HL-60 (cell line): ENCODE measurements at regions not wholly inside any gene's neighbourhood (a gene's known extent, or its start where the extent isn't known, plus 50 kb on each side); places are given as distances from the start of the nearest gene placed in this dataset.

Experiments used
- POLR2AphosphoS5 ChIP-seq: IDR thresholded peaks from 2 replicates; pipeline ENCODE4 v1.6.1; 2012; ENCODE audit warnings: low read depth
- SPI1 ChIP-seq: IDR thresholded peaks from 2 replicates; pipeline ENCODE4 v1.6.1; 2012; ENCODE audit warnings: low read depth, mild to moderate bottlenecking, borderline replicate concordance
- TF ChIP-seq, protein P1 (sequence below): IDR thresholded peaks from one replicate; pipeline ENCODE4 v1.5.1; 2011; ENCODE audit warnings: low read length, control low read depth, inconsistent platforms; ENCODE audit not compliant: insufficient read depth
- TF ChIP-seq, protein P2 (sequence below): IDR thresholded peaks from 2 replicates; pipeline ENCODE4 v1.6.1; 2012; ENCODE audit warnings: low read depth; ENCODE audit not compliant: insufficient replicate concordance

GRCh38 chr5:74290634-74291241 lies 349.8 kb downstream of the ENC1 start:
- TF ChIP-seq, protein P1, sequence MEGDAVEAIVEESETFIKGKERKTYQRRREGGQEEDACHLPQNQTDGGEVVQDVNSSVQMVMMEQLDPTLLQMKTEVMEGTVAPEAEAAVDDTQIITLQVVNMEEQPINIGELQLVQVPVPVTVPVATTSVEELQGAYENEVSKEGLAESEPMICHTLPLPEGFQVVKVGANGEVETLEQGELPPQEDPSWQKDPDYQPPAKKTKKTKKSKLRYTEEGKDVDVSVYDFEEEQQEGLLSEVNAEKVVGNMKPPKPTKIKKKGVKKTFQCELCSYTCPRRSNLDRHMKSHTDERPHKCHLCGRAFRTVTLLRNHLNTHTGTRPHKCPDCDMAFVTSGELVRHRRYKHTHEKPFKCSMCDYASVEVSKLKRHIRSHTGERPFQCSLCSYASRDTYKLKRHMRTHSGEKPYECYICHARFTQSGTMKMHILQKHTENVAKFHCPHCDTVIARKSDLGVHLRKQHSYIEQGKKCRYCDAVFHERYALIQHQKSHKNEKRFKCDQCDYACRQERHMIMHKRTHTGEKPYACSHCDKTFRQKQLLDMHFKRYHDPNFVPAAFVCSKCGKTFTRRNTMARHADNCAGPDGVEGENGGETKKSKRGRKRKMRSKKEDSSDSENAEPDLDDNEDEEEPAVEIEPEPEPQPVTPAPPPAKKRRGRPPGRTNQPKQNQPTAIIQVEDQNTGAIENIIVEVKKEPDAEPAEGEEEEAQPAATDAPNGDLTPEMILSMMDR = no peak
- no peak for TF ChIP-seq POLR2AphosphoS5
- TF ChIP-seq, protein P2, sequence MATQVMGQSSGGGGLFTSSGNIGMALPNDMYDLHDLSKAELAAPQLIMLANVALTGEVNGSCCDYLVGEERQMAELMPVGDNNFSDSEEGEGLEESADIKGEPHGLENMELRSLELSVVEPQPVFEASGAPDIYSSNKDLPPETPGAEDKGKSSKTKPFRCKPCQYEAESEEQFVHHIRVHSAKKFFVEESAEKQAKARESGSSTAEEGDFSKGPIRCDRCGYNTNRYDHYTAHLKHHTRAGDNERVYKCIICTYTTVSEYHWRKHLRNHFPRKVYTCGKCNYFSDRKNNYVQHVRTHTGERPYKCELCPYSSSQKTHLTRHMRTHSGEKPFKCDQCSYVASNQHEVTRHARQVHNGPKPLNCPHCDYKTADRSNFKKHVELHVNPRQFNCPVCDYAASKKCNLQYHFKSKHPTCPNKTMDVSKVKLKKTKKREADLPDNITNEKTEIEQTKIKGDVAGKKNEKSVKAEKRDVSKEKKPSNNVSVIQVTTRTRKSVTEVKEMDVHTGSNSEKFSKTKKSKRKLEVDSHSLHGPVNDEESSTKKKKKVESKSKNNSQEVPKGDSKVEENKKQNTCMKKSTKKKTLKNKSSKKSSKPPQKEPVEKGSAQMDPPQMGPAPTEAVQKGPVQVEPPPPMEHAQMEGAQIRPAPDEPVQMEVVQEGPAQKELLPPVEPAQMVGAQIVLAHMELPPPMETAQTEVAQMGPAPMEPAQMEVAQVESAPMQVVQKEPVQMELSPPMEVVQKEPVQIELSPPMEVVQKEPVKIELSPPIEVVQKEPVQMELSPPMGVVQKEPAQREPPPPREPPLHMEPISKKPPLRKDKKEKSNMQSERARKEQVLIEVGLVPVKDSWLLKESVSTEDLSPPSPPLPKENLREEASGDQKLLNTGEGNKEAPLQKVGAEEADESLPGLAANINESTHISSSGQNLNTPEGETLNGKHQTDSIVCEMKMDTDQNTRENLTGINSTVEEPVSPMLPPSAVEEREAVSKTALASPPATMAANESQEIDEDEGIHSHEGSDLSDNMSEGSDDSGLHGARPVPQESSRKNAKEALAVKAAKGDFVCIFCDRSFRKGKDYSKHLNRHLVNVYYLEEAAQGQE = no peak
- no peak for TF ChIP-seq SPI1
